ENCODE measurements at regions not wholly inside any gene's neighbourhood (a gene's known extent, or its start where the extent isn't known, plus 50 kb on each side); places are given as distances from the start of the nearest gene placed in this dataset.

- TF ChIP-seq CTCF (IDR thresholded peaks at IDR 0.05; ENCODE audit: low read length) (no peak), EZH2 (optimal IDR thresholded peaks at IDR 0.05; ENCODE audit: low read depth, low read length) (no peak)
These were observed 644.9 kb upstream of the PITX2 start for GRCh38 chr4:111267786-111268185.

Data from MM.1S (cell line).